Neural cell (in vitro differentiated cells): ENCODE measurements at regions not wholly inside any gene's neighbourhood (a gene's known extent, or its start where the extent isn't known, plus 50 kb on each side); places are given as distances from the start of the nearest gene placed in this dataset.

Source experiments
- H2AFZ ChIP-seq: fragments of 200-600, 300-800 bp; sonication (generic), shearing (Covaris generic); 2 replicates; pipeline ENCODE4 v1.6.0; 2014; ENCODE audit warnings: low read depth, mild to moderate bottlenecking, antibody characterized with exemption, low read length, moderate library complexity
- H3F3A ChIP-seq: fragments of 200-600 bp; shearing (Covaris generic); 2 replicates; pipeline ENCODE4 v1.6.1; 2016; ENCODE audit warnings: mild to moderate bottlenecking, moderate library complexity, mixed read lengths, antibody characterized with exemption, low read length; ENCODE audit not compliant: insufficient read depth, poor library complexity, severe bottlenecking
- H3K27ac ChIP-seq: fragments of 200-600, 300-800 bp; sonication (generic), shearing (Covaris generic); 2 replicates; pipeline ENCODE4 v1.5.1; 2014; ENCODE audit warnings: mild to moderate bottlenecking, low read length, moderate library complexity
- H3K27me3 ChIP-seq: fragments of 300-800, 200-600 bp; sonication (generic), shearing (Covaris generic); 2 replicates; pipeline ENCODE4 v1.6.0; 2014; ENCODE audit warnings: mild to moderate bottlenecking, low read depth, low read length, moderate library complexity; ENCODE audit not compliant: insufficient read depth
- H3K36me3 ChIP-seq: fragments of 300-800, 200-600 bp; sonication (generic), shearing (Covaris generic); 2 replicates; pipeline ENCODE4 v1.5.1; 2014; ENCODE audit warnings: mild to moderate bottlenecking, antibody characterized with exemption, low read length, moderate library complexity; ENCODE audit not compliant: insufficient read depth
- H3K4me2 ChIP-seq: fragments of 300-800, 200-600 bp; sonication (generic), shearing (Covaris generic); 2 replicates; pipeline ENCODE4 v1.6.0; 2014; ENCODE audit warnings: mild to moderate bottlenecking, low read length
- H3K4me3 ChIP-seq: fragments of 300-800, 200-600 bp; sonication (generic), shearing (Covaris generic); 2 replicates; pipeline ENCODE4 v1.5.1; 2014; ENCODE audit warnings: mild to moderate bottlenecking, low read length, moderate library complexity
- H3K79me2 ChIP-seq: fragments of 200-600 bp; shearing (Covaris generic); replicated peaks from 2 replicates; pipeline ENCODE4 v1.6.0; 2014; ENCODE audit warnings: mild to moderate bottlenecking, low read length, moderate library complexity; ENCODE audit not compliant: insufficient read depth
- H3K9ac ChIP-seq: fragments of 300-800, 200-600 bp; sonication (generic), shearing (Covaris generic); 2 replicates; pipeline ENCODE4 v1.6.1; 2016; ENCODE audit warnings: mild to moderate bottlenecking, low read length, mixed read lengths
- H3K9me2 ChIP-seq: fragments of 200-600 bp; shearing (Covaris generic); 2 replicates; pipeline ENCODE4 v1.6.1; 2016; ENCODE audit warnings: mild to moderate bottlenecking, low read length, mixed read lengths; ENCODE audit not compliant: insufficient read depth
- H3K9me3 ChIP-seq: fragments of 200-600, 300-800 bp; sonication (generic), shearing (Covaris generic); 2 replicates; pipeline ENCODE4 v1.6.1; 2016; ENCODE audit warnings: mild to moderate bottlenecking, mixed run types, low read length, moderate library complexity, mixed read lengths
- H4K20me1 ChIP-seq: fragments of 200-600 bp; shearing (Covaris generic); 2 replicates; pipeline ENCODE4 v1.6.1; 2016; ENCODE audit warnings: mild to moderate bottlenecking, mixed run types; ENCODE audit not compliant: insufficient read depth
- EP300 ChIP-seq: fragments of 450-650 bp; conservative IDR thresholded peaks from 2 replicates; pipeline ENCODE4 v1.6.1; 2014; ENCODE audit warnings: antibody characterized with exemption, mild to moderate bottlenecking, moderate library complexity; ENCODE audit not compliant: poor library complexity, severe bottlenecking
- EZH2 ChIP-seq: fragments of 200-600, 300-800 bp; shearing (Covaris generic), sonication (generic); IDR thresholded peaks from 2 replicates; pipeline ENCODE4 v1.6.1; 2014; ENCODE audit warnings: antibody characterized with exemption, low read length, borderline replicate concordance, mild to moderate bottlenecking; ENCODE audit not compliant: insufficient read depth, poor library complexity, severe bottlenecking
- MXI1 ChIP-seq: fragments of 450-650 bp; conservative IDR thresholded peaks from 2 replicates; pipeline ENCODE4 v1.6.1; 2014; ENCODE audit warnings: antibody characterized with exemption, mild to moderate bottlenecking; ENCODE audit not compliant: poor library complexity, severe bottlenecking
- POLR2AphosphoS5 ChIP-seq: IDR thresholded peaks from 2 replicates; pipeline ENCODE4 v1.6.1; 2012
- RAD21 ChIP-seq: fragments of 450-650 bp; conservative IDR thresholded peaks from 2 replicates; pipeline ENCODE4 v1.6.1; 2014; ENCODE audit warnings: antibody characterized with exemption, mild to moderate bottlenecking, moderate library complexity
- SMC3 ChIP-seq: fragments of 450-650 bp; conservative IDR thresholded peaks from 2 replicates; pipeline ENCODE4 v1.6.1; 2014; ENCODE audit warnings: antibody characterized with exemption, mild to moderate bottlenecking, moderate library complexity; ENCODE audit not compliant: poor library complexity
- TAF1 ChIP-seq: IDR thresholded peaks from 2 replicates; pipeline ENCODE4 v1.6.1; 2012; ENCODE audit warnings: low read depth
- TF ChIP-seq, protein P1 (sequence below): IDR thresholded peaks from 2 replicates; pipeline ENCODE4 v1.6.1; 2012; ENCODE audit warnings: borderline replicate concordance
- TF ChIP-seq, protein P2 (sequence below): fragments of 450-650 bp; IDR thresholded peaks from 2 replicates; pipeline ENCODE4 v1.5.1; 2014; ENCODE audit warnings: antibody characterized with exemption, mild to moderate bottlenecking, moderate library complexity; ENCODE audit not compliant: poor library complexity, severe bottlenecking

DNA sequence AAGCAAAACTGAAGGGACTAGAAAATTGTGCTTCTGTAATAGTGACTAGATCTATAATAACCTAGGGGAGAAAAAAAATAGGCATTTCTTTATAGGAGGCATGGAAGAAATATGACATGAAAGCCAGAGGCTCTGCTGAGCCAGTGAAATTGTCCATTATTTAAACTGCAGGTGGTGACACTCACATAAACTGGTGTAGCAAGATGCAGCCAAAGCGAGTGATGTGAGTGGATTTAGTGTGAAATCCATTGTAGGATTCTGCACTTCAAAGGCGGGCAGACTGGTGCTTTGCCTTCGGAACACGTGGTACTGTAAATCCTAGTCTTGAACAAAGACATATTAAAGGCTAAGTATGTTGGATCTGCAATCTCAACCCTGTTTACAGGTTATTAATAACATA, 361.9 kb downstream of the TBC1D4 start:
- peak overlapping the region; percentile 21 for H3K4me3 ChIP-seq
- H3K9me2 ChIP-seq, result no peaks in the 10 kb centered on the region
- peaks cover 3% of the 10 kb centered on the region for H3K9me3 ChIP-seq
- TF ChIP-seq TAF1 (no peak), EZH2 (no peak), EP300 (peak; percentile 67), SMC3 (peak; percentile 51), MXI1 (no peak), RAD21 (peak; percentile 53), POLR2AphosphoS5 (peak; percentile 66)
- TF ChIP-seq, protein P1, sequence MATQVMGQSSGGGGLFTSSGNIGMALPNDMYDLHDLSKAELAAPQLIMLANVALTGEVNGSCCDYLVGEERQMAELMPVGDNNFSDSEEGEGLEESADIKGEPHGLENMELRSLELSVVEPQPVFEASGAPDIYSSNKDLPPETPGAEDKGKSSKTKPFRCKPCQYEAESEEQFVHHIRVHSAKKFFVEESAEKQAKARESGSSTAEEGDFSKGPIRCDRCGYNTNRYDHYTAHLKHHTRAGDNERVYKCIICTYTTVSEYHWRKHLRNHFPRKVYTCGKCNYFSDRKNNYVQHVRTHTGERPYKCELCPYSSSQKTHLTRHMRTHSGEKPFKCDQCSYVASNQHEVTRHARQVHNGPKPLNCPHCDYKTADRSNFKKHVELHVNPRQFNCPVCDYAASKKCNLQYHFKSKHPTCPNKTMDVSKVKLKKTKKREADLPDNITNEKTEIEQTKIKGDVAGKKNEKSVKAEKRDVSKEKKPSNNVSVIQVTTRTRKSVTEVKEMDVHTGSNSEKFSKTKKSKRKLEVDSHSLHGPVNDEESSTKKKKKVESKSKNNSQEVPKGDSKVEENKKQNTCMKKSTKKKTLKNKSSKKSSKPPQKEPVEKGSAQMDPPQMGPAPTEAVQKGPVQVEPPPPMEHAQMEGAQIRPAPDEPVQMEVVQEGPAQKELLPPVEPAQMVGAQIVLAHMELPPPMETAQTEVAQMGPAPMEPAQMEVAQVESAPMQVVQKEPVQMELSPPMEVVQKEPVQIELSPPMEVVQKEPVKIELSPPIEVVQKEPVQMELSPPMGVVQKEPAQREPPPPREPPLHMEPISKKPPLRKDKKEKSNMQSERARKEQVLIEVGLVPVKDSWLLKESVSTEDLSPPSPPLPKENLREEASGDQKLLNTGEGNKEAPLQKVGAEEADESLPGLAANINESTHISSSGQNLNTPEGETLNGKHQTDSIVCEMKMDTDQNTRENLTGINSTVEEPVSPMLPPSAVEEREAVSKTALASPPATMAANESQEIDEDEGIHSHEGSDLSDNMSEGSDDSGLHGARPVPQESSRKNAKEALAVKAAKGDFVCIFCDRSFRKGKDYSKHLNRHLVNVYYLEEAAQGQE, result peak; percentile 42
- TF ChIP-seq, protein P2, sequence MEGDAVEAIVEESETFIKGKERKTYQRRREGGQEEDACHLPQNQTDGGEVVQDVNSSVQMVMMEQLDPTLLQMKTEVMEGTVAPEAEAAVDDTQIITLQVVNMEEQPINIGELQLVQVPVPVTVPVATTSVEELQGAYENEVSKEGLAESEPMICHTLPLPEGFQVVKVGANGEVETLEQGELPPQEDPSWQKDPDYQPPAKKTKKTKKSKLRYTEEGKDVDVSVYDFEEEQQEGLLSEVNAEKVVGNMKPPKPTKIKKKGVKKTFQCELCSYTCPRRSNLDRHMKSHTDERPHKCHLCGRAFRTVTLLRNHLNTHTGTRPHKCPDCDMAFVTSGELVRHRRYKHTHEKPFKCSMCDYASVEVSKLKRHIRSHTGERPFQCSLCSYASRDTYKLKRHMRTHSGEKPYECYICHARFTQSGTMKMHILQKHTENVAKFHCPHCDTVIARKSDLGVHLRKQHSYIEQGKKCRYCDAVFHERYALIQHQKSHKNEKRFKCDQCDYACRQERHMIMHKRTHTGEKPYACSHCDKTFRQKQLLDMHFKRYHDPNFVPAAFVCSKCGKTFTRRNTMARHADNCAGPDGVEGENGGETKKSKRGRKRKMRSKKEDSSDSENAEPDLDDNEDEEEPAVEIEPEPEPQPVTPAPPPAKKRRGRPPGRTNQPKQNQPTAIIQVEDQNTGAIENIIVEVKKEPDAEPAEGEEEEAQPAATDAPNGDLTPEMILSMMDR, result no peak
- H2AFZ ChIP-seq, result no peak overlapping the region
- H4K20me1 ChIP-seq, result no peaks in the 10 kb centered on the region
- peak overlapping the region; percentile 83 for H3K27ac ChIP-seq
- peak overlapping the region; percentile 40 for H3K4me2 ChIP-seq
- no peaks in the 10 kb centered on the region for H3K27me3 ChIP-seq
- H3K36me3 ChIP-seq, result no peaks in the 10 kb centered on the region
- H3F3A ChIP-seq, result no peaks in the 10 kb centered on the region
- H3K9ac ChIP-seq, result peak overlapping the region; percentile 45
- no peaks in the 10 kb centered on the region for H3K79me2 ChIP-seq

DNA sequence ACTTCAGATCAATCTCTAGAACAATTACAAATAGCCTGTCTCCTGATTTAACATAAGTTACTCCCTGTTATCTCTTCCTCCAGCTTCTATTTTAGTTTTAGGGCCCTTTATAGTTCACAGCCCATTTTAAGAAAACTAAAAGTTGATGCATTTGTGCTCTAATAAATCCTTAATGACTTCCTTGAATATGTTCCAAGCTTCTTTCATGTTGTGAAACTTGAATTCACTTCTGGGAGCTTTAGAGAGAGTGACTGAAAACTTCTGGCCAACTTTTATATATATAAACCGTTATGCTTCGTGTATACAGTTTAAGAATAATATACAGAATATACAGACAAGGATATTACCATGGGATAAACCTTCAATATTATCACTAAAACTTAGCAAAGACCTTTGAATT, 366.8 kb downstream of the TBC1D4 start:
- no peaks in the 10 kb centered on the region for H3K9me2 ChIP-seq
- H3K4me3 ChIP-seq, result no peak overlapping the region
- no peaks in the 10 kb centered on the region for H3F3A ChIP-seq
- H3K4me2 ChIP-seq, result no peak overlapping the region
- H3K27ac ChIP-seq, result no peak overlapping the region
- no peaks in the 10 kb centered on the region for H3K36me3 ChIP-seq
- no peaks in the 10 kb centered on the region for H3K79me2 ChIP-seq
- no peaks in the 10 kb centered on the region for H3K9me3 ChIP-seq
- H4K20me1 ChIP-seq, result no peaks in the 10 kb centered on the region
- no peak overlapping the region for H3K9ac ChIP-seq
- TF ChIP-seq MXI1, result no peak
- TF ChIP-seq, protein P2, result no peak
- no peak for TF ChIP-seq EP300
- TF ChIP-seq POLR2AphosphoS5, result no peak
- no peak for TF ChIP-seq RAD21
- TF ChIP-seq, protein P1, result no peak
- TF ChIP-seq TAF1, result no peak
- no peak for TF ChIP-seq EZH2
- TF ChIP-seq SMC3, result no peak
- no peak overlapping the region for H2AFZ ChIP-seq
- H3K27me3 ChIP-seq, result no peaks in the 10 kb centered on the region
